K562 (cell line): ENCODE measurements at regions not wholly inside any gene's neighbourhood (a gene's known extent, or its start where the extent isn't known, plus 50 kb on each side); places are given as distances from the start of the nearest gene placed in this dataset.
"Not testable (repeated sequence)": the region's sequence is repeated elsewhere in the genome, so short reads cannot be mapped to it uniquely, and the experiment has no call there.

Experiments
- ATAC-seq: fragments of 200-7000 bp; cut with Tn5 transposase; 3 replicates; pipeline ENCODE4 v1.9.1; 2020; ENCODE audit warnings: moderate library complexity
- BruUV-seq: library from RNA; stranded (reverse); fragments of 400-500 nt; replicated peaks from 2 replicates; lab custom pipeline; 2021; lab: Mats Ljungman, UMichigan
- CTCF ChIA-PET: fragments of 300-600 bp; formaldehyde crosslinking; extraction: SDS; loops from one replicate; lab custom pipeline; 2021; ENCODE audit warnings: low intra/inter-chr PET ratio; lab: Yijun Ruan, JAX
- POLR2A ChIA-PET: fragments of 300-600, 350-650 bp; sonication (Branson Sonifier 250); formaldehyde crosslinking; extraction: SDS; loops from one replicate; lab custom pipeline; 2021; ENCODE audit warnings: antibody characterized with exemption, inconsistent platforms; lab: Yijun Ruan, JAX
- DNase-seq, 4 experiments: peaks; one replicate each; pipeline versions ENCODE4 v3.0.0 to v3.0.0-alpha.2; 2011 to 2018; ENCODE audit warnings: low spot score in 3 of 4, mixed read lengths in 3 of 4; ENCODE audit errors: extremely low read depth in 1 of 4
- FAIRE-seq: peaks from 2 replicates; lab custom pipeline; 2011; peaks lifted over from hg19 to GRCh38; lab: Jason Lieb, UNC
- H2AFZ ChIP-seq: 2 replicates; pipeline ENCODE4 v1.6.0; 2011; ENCODE audit warnings: low read depth, low read length, control low read depth, inconsistent platforms
- H3K27ac ChIP-seq: fragments of 200-600 bp; 3 replicates; pipeline ENCODE4 v1.8.0; 2011; ENCODE audit warnings: low read depth, mild to moderate bottlenecking, control low read depth, inconsistent platforms, low read length, moderate library complexity, mixed read lengths; ENCODE audit errors: extremely low read depth
- H3K27me3 ChIP-seq, 2 experiments: fragments of 300-600 bp in 1 of 2; 2 replicates in 1 of 2; 3 replicates in 1 of 2; pipeline versions ENCODE4 v1.6.0 to v1.8.0; 2011; ENCODE audit warnings: inconsistent platforms in 2 of 2, low read length in 2 of 2, mild to moderate bottlenecking in 1 of 2, mixed read lengths in 1 of 2, moderate library complexity in 1 of 2; ENCODE audit not compliant: control insufficient read depth in 2 of 2, insufficient read depth in 2 of 2
- H3K36me3 ChIP-seq: fragments of 300-600 bp; 3 replicates; pipeline ENCODE4 v1.8.0; 2011; ENCODE audit warnings: mild to moderate bottlenecking, low read length, inconsistent platforms; ENCODE audit not compliant: control insufficient read depth, insufficient read depth
- H3K4me1 ChIP-seq, 2 experiments: fragments of 200-600 bp in 1 of 2; replicated peaks in 1 of 2; 2 replicates in 1 of 2; 3 replicates in 1 of 2; pipeline versions ENCODE4 v1.5.1 to v1.8.0; 2011; ENCODE audit warnings: inconsistent platforms in 2 of 2, low read length in 2 of 2, mild to moderate bottlenecking in 1 of 2, mixed read lengths in 1 of 2, moderate library complexity in 1 of 2; ENCODE audit not compliant: control insufficient read depth in 2 of 2, insufficient read depth in 2 of 2
- H3K4me2 ChIP-seq: 2 replicates; pipeline ENCODE4 v1.6.1; 2011; ENCODE audit warnings: low read length, control low read depth, inconsistent platforms, mixed read lengths; ENCODE audit not compliant: insufficient read depth
- H3K4me3 ChIP-seq: fragments of 200-600 bp; sonication (generic), shearing (Covaris generic); 2 replicates; pipeline ENCODE4 v1.5.1; 2016; ENCODE audit warnings: control low read depth, inconsistent platforms
- H3K79me2 ChIP-seq: fragments of 200-600 bp; 3 replicates; pipeline ENCODE4 v1.8.0; 2011; ENCODE audit warnings: low read length, inconsistent platforms; ENCODE audit not compliant: control insufficient read depth, insufficient read depth
- H3K9ac ChIP-seq, 2 experiments: 2 replicates each; pipeline versions ENCODE4 v1.6.0 to v1.6.1; 2011; ENCODE audit warnings: low read depth in 2 of 2, low read length in 2 of 2, control low read depth in 1 of 2, inconsistent platforms in 1 of 2, mild to moderate bottlenecking in 1 of 2, mixed read lengths in 1 of 2; ENCODE audit not compliant: insufficient read depth in 1 of 2
- H3K9me1 ChIP-seq: one replicate; pipeline ENCODE4 v1.6.0; 2011; ENCODE audit warnings: inconsistent platforms, mild to moderate bottlenecking, low read length, moderate library complexity; ENCODE audit not compliant: control insufficient read depth, insufficient read depth
- H3K9me3 ChIP-seq: replicated peaks from 2 replicates; pipeline ENCODE4 v1.5.1; 2011; ENCODE audit warnings: low read depth, low read length, inconsistent platforms; ENCODE audit not compliant: control insufficient read depth, insufficient read depth
- H4K20me1 ChIP-seq: replicated peaks from 2 replicates; pipeline ENCODE4 v1.6.1; 2011; ENCODE audit warnings: low read length, inconsistent platforms, mixed read lengths; ENCODE audit not compliant: control insufficient read depth, insufficient read depth
- L3MBTL2 ChIP-seq: fragments of 450-650 bp; IDR thresholded peaks from 2 replicates; pipeline ENCODE4 v1.6.1; 2016; ENCODE audit warnings: mild to moderate bottlenecking, moderate library complexity
- NRF1 ChIP-seq, 2 experiments: fragments of 450-650 bp; IDR thresholded peaks in 1 of 2; conservative IDR thresholded peaks in 1 of 2; 2 replicates each; pipeline ENCODE4 v1.6.1; 2014; ENCODE audit warnings: mild to moderate bottlenecking in 2 of 2
- YY1 ChIP-seq, 3 experiments: IDR thresholded peaks; 2 replicates each; pipeline ENCODE4 v1.6.1; 2011; ENCODE audit warnings: low read length in 2 of 3, mild to moderate bottlenecking in 2 of 3, moderate library complexity in 2 of 3, borderline replicate concordance in 1 of 3, control low read depth in 1 of 3, low read depth in 1 of 3; ENCODE audit not compliant: insufficient read depth in 3 of 3, insufficient replicate concordance in 2 of 3, control insufficient read depth in 1 of 3, insufficient read length in 1 of 3; ENCODE audit errors: extremely low read depth in 1 of 3
- WGBS: fragments of 100-300 bp; shearing (Covaris generic); methylation state at CpG from one replicate; pipeline ENCODE4 v1.1.6; 2016; ENCODE audit warnings: low coverage, mixed read lengths; ENCODE audit not compliant: insufficient coverage; ENCODE audit errors: missing lambda C conversion rate; 5-methylcytosine and 5-hydroxymethylcytosine counted together
- in situ Hi-C: fragments of 300-500 bp; cut with MboI; formaldehyde crosslinking; loops from 4 replicates; pipeline ENCODE4 v1.15.0; 2018; ENCODE audit warnings: inconsistent platforms, mixed read lengths
- intact Hi-C: fragments of 100-400 bp; cut with micrococcal nuclease; formaldehyde crosslinking; loops from 2 replicates; pipeline ENCODE4 v1.14.2; 2022
- TF ChIP-seq, protein P1 (sequence below): fragments of 450-650 bp; IDR thresholded peaks from 2 replicates; pipeline ENCODE4 v1.6.1; 2016; ENCODE audit warnings: mild to moderate bottlenecking, moderate library complexity

DNA sequence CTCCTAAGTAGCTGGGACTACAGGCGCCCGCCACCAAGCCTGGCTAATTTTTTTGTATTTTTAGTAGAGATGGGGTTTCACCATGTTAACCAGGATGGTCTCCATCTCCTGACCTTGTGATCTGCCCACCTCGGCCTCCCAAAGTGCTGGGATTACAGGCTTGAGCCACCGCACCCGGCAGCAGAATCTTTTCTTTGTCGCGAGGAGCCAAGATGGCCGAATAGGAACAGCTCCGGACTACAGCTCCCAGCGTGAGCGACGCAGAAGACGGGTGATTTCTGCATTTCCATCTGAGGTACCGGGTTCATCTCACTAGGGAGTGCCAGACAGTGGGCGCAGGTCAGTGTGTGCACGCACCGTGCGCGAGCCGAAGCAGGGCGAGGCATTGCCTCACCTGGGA, 112.3 kb upstream of the ITGA6 start:
- CTCF ChIA-PET = interaction anchor here (0.6 kb wide), 1 partner anchor 57 kb away, joined by 3 read pairs; no protein-coding TSS in a partner anchor
- H3K4me3 ChIP-seq, intact Hi-C loops, in situ Hi-C loops, FAIRE-seq, H3K4me2 ChIP-seq, H3K9me3 ChIP-seq, POLR2A ChIA-PET, BruUV-seq, H3K36me3 ChIP-seq, DNase-seq, H3K27ac ChIP-seq, H3K9me1 ChIP-seq, H3K4me1 ChIP-seq, H3K9ac ChIP-seq, H3K79me2 ChIP-seq, H4K20me1 ChIP-seq: not testable (repeated sequence)
- 5% methylated on average over 11 of the region's 21 CpGs for WGBS
- TF ChIP-seq L3MBTL2 = peak; percentile 67
- TF ChIP-seq NRF1 (conservative IDR thresholded peaks at IDR 0.05 in 1 of 2, IDR thresholded peaks at IDR 0.05 in 1 of 2) = 0 out of 4 replicates have a peak, but pooled peaks of 1 of the 2 experiments have one; percentile 16
- TF ChIP-seq, protein P1, sequence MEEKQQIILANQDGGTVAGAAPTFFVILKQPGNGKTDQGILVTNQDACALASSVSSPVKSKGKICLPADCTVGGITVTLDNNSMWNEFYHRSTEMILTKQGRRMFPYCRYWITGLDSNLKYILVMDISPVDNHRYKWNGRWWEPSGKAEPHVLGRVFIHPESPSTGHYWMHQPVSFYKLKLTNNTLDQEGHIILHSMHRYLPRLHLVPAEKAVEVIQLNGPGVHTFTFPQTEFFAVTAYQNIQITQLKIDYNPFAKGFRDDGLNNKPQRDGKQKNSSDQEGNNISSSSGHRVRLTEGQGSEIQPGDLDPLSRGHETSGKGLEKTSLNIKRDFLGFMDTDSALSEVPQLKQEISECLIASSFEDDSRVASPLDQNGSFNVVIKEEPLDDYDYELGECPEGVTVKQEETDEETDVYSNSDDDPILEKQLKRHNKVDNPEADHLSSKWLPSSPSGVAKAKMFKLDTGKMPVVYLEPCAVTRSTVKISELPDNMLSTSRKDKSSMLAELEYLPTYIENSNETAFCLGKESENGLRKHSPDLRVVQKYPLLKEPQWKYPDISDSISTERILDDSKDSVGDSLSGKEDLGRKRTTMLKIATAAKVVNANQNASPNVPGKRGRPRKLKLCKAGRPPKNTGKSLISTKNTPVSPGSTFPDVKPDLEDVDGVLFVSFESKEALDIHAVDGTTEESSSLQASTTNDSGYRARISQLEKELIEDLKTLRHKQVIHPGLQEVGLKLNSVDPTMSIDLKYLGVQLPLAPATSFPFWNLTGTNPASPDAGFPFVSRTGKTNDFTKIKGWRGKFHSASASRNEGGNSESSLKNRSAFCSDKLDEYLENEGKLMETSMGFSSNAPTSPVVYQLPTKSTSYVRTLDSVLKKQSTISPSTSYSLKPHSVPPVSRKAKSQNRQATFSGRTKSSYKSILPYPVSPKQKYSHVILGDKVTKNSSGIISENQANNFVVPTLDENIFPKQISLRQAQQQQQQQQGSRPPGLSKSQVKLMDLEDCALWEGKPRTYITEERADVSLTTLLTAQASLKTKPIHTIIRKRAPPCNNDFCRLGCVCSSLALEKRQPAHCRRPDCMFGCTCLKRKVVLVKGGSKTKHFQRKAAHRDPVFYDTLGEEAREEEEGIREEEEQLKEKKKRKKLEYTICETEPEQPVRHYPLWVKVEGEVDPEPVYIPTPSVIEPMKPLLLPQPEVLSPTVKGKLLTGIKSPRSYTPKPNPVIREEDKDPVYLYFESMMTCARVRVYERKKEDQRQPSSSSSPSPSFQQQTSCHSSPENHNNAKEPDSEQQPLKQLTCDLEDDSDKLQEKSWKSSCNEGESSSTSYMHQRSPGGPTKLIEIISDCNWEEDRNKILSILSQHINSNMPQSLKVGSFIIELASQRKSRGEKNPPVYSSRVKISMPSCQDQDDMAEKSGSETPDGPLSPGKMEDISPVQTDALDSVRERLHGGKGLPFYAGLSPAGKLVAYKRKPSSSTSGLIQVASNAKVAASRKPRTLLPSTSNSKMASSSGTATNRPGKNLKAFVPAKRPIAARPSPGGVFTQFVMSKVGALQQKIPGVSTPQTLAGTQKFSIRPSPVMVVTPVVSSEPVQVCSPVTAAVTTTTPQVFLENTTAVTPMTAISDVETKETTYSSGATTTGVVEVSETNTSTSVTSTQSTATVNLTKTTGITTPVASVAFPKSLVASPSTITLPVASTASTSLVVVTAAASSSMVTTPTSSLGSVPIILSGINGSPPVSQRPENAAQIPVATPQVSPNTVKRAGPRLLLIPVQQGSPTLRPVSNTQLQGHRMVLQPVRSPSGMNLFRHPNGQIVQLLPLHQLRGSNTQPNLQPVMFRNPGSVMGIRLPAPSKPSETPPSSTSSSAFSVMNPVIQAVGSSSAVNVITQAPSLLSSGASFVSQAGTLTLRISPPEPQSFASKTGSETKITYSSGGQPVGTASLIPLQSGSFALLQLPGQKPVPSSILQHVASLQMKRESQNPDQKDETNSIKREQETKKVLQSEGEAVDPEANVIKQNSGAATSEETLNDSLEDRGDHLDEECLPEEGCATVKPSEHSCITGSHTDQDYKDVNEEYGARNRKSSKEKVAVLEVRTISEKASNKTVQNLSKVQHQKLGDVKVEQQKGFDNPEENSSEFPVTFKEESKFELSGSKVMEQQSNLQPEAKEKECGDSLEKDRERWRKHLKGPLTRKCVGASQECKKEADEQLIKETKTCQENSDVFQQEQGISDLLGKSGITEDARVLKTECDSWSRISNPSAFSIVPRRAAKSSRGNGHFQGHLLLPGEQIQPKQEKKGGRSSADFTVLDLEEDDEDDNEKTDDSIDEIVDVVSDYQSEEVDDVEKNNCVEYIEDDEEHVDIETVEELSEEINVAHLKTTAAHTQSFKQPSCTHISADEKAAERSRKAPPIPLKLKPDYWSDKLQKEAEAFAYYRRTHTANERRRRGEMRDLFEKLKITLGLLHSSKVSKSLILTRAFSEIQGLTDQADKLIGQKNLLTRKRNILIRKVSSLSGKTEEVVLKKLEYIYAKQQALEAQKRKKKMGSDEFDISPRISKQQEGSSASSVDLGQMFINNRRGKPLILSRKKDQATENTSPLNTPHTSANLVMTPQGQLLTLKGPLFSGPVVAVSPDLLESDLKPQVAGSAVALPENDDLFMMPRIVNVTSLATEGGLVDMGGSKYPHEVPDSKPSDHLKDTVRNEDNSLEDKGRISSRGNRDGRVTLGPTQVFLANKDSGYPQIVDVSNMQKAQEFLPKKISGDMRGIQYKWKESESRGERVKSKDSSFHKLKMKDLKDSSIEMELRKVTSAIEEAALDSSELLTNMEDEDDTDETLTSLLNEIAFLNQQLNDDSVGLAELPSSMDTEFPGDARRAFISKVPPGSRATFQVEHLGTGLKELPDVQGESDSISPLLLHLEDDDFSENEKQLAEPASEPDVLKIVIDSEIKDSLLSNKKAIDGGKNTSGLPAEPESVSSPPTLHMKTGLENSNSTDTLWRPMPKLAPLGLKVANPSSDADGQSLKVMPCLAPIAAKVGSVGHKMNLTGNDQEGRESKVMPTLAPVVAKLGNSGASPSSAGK = peak; percentile 40
- peak in 1 of 3 experiments; percentile 29 for TF ChIP-seq YY1 (IDR thresholded peaks at IDR 0.05; ENCODE audit: borderline replicate concordance in 1 of 3, control insufficient read depth in 1 of 3, extremely low read depth in 1 of 3, insufficient read depth in 3 of 3, insufficient read length in 1 of 3, insufficient replicate concordance in 2 of 3, low read depth in 1 of 3, low read length in 2 of 3)
- Histone ChIP-seq H2AFZ (peak overlapping the region; percentile 45; the same call in 1 of the 2 replicates), H3K27me3 (peaks cover 0 to 18% of the 10 kb centered on the region in 2 experiments; a peak in 2 of 5 replicates)
- peak; percentile 52; the same call in 2 of the 3 replicates for ATAC-seq
